Fibroblast of the aortic adventitia (primary cell): ENCODE measurements at regions not wholly inside any gene's neighbourhood (a gene's known extent, or its start where the extent isn't known, plus 50 kb on each side); places are given as distances from the start of the nearest gene placed in this dataset.
"Not testable (repeated sequence)": the region's sequence is repeated elsewhere in the genome, so short reads cannot be mapped to it uniquely, and the experiment has no call there.

Experiments
- DNase-seq: peaks from one replicate; pipeline ENCODE4 v3.0.0-alpha.2; 2010; ENCODE audit warnings: low read depth
- H3K4me3 ChIP-seq: 2 replicates; pipeline ENCODE4 v1.5.1; 2011; ENCODE audit warnings: low read depth, mild to moderate bottlenecking, control low read depth, low read length, moderate library complexity
- CTCF ChIP-seq: IDR thresholded peaks from 2 replicates; pipeline ENCODE4 v1.5.1; 2011; ENCODE audit warnings: mild to moderate bottlenecking, low read length, control low read depth, inconsistent platforms; ENCODE audit not compliant: insufficient read depth

GRCh38 chr4:137853424-137853823 is 321.1 kb upstream of the PCDH18 start:
- DNase-seq = no peak
- TF ChIP-seq CTCF = no peak
- H3K4me3 ChIP-seq = no peak overlapping the region

- DNase-seq = no peak
- TF ChIP-seq CTCF = no peak
- H3K4me3 ChIP-seq = no peak overlapping the region
These were observed 320.0 kb upstream of the PCDH18 start for GRCh38 chr4:137852326-137852725.

- peak; percentile 30 for DNase-seq
- no peak for TF ChIP-seq CTCF
- H3K4me3 ChIP-seq = no peak overlapping the region
These were observed 319.1 kb upstream of the PCDH18 start for GRCh38 chr4:137851435-137851834.

- not testable (repeated sequence) for H3K4me3 ChIP-seq, DNase-seq
These were observed 295.7 kb upstream of the PCDH18 start for GRCh38 chr4:137827945-137828344.

- TF ChIP-seq CTCF = no peak
These were observed 293.2 kb upstream of the PCDH18 start for GRCh38 chr4:137825505-137825904.

GRCh38 chr4:137823007-137823406 is 290.7 kb upstream of the PCDH18 start:
- no peak overlapping the region for H3K4me3 ChIP-seq
- no peak for TF ChIP-seq CTCF
- DNase-seq = no peak

More at GRCh38 chr4:137825505-137825904, 293.2 kb upstream of the PCDH18 start:
- no peak overlapping the region for H3K4me3 ChIP-seq
- no peak for DNase-seq

- peak; percentile 75 for DNase-seq
These were observed 287.7 kb upstream of the PCDH18 start for GRCh38 chr4:137819964-137820383.

More at GRCh38 chr4:137819964-137820383, 287.7 kb upstream of the PCDH18 start:
- H3K4me3 ChIP-seq = no peak overlapping the region
- TF ChIP-seq CTCF = peak; percentile 67
